ENCODE measurements at regions not wholly inside any gene's neighbourhood (a gene's known extent, or its start where the extent isn't known, plus 50 kb on each side); places are given as distances from the start of the nearest gene placed in this dataset.
A peak's percentile ranks its signal among the peaks of the same experiment; 100 is the strongest.

GRCh38 chr2:222064286-222064685, 234.5 kb downstream of the PAX3 start:
- DNase-seq, result no peak

GRCh38 chr2:222058819-222059445, 239.9 kb downstream of the PAX3 start:
- no peak for DNase-seq

GRCh38 chr2:222057347-222058073, 241.3 kb downstream of the PAX3 start:
- no peak for DNase-seq

- no peak for DNase-seq
These were observed 243.5 kb downstream of the PAX3 start for GRCh38 chr2:222055328-222055727.

GRCh38 chr2:222054813-222055212, 244.0 kb downstream of the PAX3 start:
- DNase-seq, result no peak

GRCh38 chr2:222052934-222053367, 245.8 kb downstream of the PAX3 start:
- no peak for DNase-seq

- DNase-seq, result no peak
These were observed 247.8 kb downstream of the PAX3 start for GRCh38 chr2:222050981-222051380.

- no peak for DNase-seq
These were observed 248.9 kb downstream of the PAX3 start for GRCh38 chr2:222049946-222050345.

- DNase-seq, result no peak
These were observed 254.9 kb downstream of the PAX3 start for GRCh38 chr2:222043897-222044296.

GRCh38 chr2:222042666-222043065, 256.1 kb downstream of the PAX3 start:
- no peak for DNase-seq

GRCh38 chr2:222040333-222040732, 258.5 kb downstream of the PAX3 start:
- no peak for DNase-seq

- DNase-seq, result no peak
These were observed 259.0 kb downstream of the PAX3 start for GRCh38 chr2:222039821-222040220.

- DNase-seq, result no peak
These were observed 260.6 kb downstream of the PAX3 start for GRCh38 chr2:222038067-222038802.

GRCh38 chr2:222037211-222037610, 261.6 kb downstream of the PAX3 start:
- no peak for DNase-seq

- DNase-seq, result no peak
These were observed 264.7 kb downstream of the PAX3 start for GRCh38 chr2:222034058-222034457.

GRCh38 chr2:222033541-222033940, 265.3 kb downstream of the PAX3 start:
- no peak for DNase-seq

GRCh38 chr2:222025881-222026271, 272.9 kb downstream of the PAX3 start:
- DNase-seq, result no peak

GRCh38 chr2:222024932-222025880, 273.6 kb downstream of the PAX3 start:
- DNase-seq, result peak in 3 of 58 donors; percentile 1 to 5 (median 3)

- DNase-seq, result no peak
These were observed 281.4 kb downstream of the PAX3 start for GRCh38 chr2:222017252-222017850.

GRCh38 chr2:222013889-222014288, 284.9 kb downstream of the PAX3 start:
- no peak for DNase-seq

- DNase-seq, result no peak
These were observed 298.5 kb downstream of the PAX3 start for GRCh38 chr2:222000326-222000725.

Data from anterior cingulate cortex (tissue), 58 donors.